GM06990 (cell line): ENCODE measurements at regions not wholly inside any gene's neighbourhood (a gene's known extent, or its start where the extent isn't known, plus 50 kb on each side); places are given as distances from the start of the nearest gene placed in this dataset.

ENCODE experiments used
- DNase-seq: peaks from one replicate; pipeline ENCODE4 v3.0.0-alpha.2; 2011; ENCODE audit not compliant: insufficient read length; ENCODE audit errors: extremely low read depth
- H3K27me3 ChIP-seq: replicated peaks from 2 replicates; pipeline ENCODE4 v1.6.0; 2011; ENCODE audit warnings: low read length; ENCODE audit not compliant: control insufficient read depth, insufficient read depth
- H3K36me3 ChIP-seq: 2 replicates; pipeline ENCODE4 v1.5.1; 2011; ENCODE audit warnings: low read length; ENCODE audit not compliant: control insufficient read depth, insufficient read depth
- H3K4me3 ChIP-seq: replicated peaks from 2 replicates; pipeline ENCODE4 v1.5.1; 2011; ENCODE audit warnings: low read depth, mild to moderate bottlenecking, control low read depth, low read length
- TF ChIP-seq, protein P1 (sequence below): IDR thresholded peaks from 2 replicates; pipeline ENCODE4 v1.5.1; 2011; ENCODE audit warnings: low read length, control low read depth, mild to moderate bottlenecking, inconsistent platforms; ENCODE audit not compliant: insufficient read depth, poor library complexity, severe bottlenecking

- H3K4me3 ChIP-seq, result no peak overlapping the region
- DNase-seq, result no peak
- no peaks in the 10 kb centered on the region for H3K36me3 ChIP-seq
- TF ChIP-seq, protein P1, sequence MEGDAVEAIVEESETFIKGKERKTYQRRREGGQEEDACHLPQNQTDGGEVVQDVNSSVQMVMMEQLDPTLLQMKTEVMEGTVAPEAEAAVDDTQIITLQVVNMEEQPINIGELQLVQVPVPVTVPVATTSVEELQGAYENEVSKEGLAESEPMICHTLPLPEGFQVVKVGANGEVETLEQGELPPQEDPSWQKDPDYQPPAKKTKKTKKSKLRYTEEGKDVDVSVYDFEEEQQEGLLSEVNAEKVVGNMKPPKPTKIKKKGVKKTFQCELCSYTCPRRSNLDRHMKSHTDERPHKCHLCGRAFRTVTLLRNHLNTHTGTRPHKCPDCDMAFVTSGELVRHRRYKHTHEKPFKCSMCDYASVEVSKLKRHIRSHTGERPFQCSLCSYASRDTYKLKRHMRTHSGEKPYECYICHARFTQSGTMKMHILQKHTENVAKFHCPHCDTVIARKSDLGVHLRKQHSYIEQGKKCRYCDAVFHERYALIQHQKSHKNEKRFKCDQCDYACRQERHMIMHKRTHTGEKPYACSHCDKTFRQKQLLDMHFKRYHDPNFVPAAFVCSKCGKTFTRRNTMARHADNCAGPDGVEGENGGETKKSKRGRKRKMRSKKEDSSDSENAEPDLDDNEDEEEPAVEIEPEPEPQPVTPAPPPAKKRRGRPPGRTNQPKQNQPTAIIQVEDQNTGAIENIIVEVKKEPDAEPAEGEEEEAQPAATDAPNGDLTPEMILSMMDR, result no peak
- no peaks in the 10 kb centered on the region for H3K27me3 ChIP-seq
Measured at GRCh38 chr10:105644559-105644958, 1003.5 kb downstream of the SORCS3 start.

GRCh38 chr10:105644091-105644490 is 1003.0 kb downstream of the SORCS3 start:
- TF ChIP-seq, protein P1, result no peak
- Histone ChIP-seq H3K27me3 (no peaks in the 10 kb centered on the region), H3K36me3 (no peaks in the 10 kb centered on the region), H3K4me3 (no peak overlapping the region)
- no peak for DNase-seq

DNA sequence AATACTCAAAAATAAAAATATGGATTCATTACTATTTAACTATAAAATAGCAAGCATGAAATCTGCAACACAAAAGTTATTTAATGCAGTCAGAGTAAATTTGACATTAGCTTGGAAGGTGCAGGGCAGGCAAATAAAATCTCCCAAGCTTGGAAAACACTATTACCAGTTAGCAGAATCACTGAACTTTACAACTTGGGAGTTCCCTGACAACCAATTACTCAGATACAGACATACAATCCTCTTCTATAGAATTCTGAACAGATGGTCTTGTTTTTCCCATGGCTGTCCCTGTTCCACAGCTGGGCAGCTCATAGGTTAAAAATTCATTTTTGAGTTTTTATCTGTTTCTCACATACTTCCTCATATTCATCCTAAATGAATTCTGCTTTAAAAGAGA is 1002.6 kb downstream of the SORCS3 start:
- H3K36me3 ChIP-seq, result no peaks in the 10 kb centered on the region
- TF ChIP-seq, protein P1, result no peak
- H3K4me3 ChIP-seq, result no peak overlapping the region
- H3K27me3 ChIP-seq, result no peaks in the 10 kb centered on the region
- no peak for DNase-seq

- DNase-seq, result no peak
- no peaks in the 10 kb centered on the region for H3K36me3 ChIP-seq
- H3K4me3 ChIP-seq, result no peak overlapping the region
- H3K27me3 ChIP-seq, result no peaks in the 10 kb centered on the region
- TF ChIP-seq, protein P1, result no peak
Measured at GRCh38 chr10:105634281-105634680, 993.2 kb downstream of the SORCS3 start.

GRCh38 chr10:105615715-105616365 is 974.8 kb downstream of the SORCS3 start:
- no peaks in the 10 kb centered on the region for H3K27me3 ChIP-seq
- TF ChIP-seq, protein P1, result no peak
- DNase-seq, result no peak
- H3K4me3 ChIP-seq, result no peak overlapping the region
- no peaks in the 10 kb centered on the region for H3K36me3 ChIP-seq
